NCI-H526 treated with DMSO at 0.1 percent for 48 hours (cell line): ENCODE measurements at regions not wholly inside any gene's neighbourhood (a gene's known extent, or its start where the extent isn't known, plus 50 kb on each side); places are given as distances from the start of the nearest gene placed in this dataset.

Experiments
- DNase-seq: peaks from one replicate; lab custom pipeline; 2025; lab: John Stamatoyannopoulos, UW

DNA sequence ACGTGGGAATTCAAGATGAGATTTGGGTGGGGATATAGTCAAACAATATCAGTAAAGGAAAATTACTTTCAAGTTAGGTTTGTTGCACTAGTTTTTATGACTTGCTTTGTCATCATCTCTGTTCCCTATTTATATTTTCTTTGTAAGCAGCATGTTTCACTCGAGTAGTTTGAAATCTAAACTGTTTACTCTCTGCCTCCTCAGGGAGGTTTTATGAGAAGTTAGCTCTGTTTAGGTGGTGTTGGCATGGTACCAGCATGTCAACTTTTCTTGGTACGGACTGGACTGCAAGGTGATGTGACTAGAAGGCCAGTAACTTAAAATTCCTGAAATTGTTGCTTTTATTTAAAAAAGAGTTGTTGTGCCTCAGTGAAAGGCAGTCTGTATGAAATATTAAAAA, 59.2 kb upstream of the MTPN start:
- DNase-seq, result no peak

DNA sequence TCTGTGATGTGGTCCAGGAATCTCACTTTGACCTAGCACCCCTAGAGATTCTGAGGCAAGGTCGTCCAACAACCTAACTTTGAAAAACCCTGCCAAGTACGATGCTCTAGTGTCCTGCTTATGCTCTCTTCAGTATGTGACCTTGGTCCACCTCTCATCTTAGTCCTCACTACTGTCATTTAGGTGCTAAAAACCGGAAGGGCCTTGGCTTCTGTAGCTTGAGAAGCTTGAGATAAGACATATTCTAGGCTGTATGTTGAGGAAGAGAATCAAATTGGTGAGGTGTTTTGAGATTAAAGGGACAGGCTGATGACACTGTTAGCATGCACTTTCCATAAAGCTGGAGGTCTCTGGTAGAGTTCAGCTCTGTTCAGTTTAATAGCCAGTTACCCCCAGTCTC, 57.0 kb upstream of the MTPN start:
- no peak for DNase-seq

- DNase-seq, result no peak
These were observed 56.4 kb upstream of the MTPN start for GRCh38 chr7:136033413-136034031.

DNA sequence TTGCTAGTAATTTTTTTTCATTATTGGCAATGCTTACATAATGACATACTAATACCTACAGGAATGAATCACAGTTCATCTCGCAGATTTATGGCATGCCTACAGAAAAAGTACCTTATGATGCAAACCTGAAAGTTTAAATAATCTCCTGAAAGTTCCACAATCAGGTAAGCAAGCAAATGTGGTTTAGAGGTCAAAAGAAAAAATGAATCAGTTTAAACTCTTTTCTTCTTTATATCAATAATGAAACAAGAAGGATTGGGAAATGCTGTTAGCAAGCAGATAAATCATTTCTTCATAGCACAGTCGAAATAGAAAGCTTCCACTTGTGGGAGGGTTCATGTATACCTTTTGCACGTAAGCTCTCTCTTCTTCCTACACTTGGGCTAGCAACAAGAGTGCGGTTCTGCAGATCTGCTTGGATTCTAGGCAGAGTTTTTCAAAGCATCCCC, 53.7 kb upstream of the MTPN start:
- no peak for DNase-seq

GRCh38 chr7:136030330-136030729, 53.2 kb upstream of the MTPN start:
- DNase-seq, result no peak

DNA sequence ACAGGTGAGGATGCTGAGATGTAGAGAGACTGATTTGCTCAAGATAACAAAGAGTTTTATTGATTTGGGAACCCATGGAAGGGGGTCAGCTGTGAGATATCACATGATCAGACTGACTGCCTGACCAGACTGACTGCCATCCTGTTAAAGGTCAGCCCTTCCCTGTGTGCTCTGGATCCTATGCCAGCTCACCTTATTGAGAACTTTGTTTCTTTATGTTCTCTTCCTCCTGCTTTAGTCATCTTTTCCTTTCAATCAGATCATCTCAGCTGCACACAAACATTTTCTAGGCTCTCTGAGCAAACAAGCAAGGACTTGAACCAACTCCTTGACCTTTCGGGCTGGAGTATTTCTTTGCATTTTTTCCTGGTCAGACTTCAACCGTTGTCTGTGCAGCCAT, 50.0 kb upstream of the MTPN start:
- no peak for DNase-seq
